Stimulated activated CD8-positive, alpha-beta memory T cell treated with anti-CD3 and anti-CD28 coated beads, Interleukin-7, amount 100 ng/mL, for 4 hours (primary cell): ENCODE measurements at regions not wholly inside any gene's neighbourhood (a gene's known extent, or its start where the extent isn't known, plus 50 kb on each side); places are given as distances from the start of the nearest gene placed in this dataset.

Source experiments
- DNase-seq, 2 donors: peaks; one replicate each; pipeline ENCODE4 v3.0.0-alpha.2; 2020; ENCODE audit warnings: low read depth in 2 of 2

DNA sequence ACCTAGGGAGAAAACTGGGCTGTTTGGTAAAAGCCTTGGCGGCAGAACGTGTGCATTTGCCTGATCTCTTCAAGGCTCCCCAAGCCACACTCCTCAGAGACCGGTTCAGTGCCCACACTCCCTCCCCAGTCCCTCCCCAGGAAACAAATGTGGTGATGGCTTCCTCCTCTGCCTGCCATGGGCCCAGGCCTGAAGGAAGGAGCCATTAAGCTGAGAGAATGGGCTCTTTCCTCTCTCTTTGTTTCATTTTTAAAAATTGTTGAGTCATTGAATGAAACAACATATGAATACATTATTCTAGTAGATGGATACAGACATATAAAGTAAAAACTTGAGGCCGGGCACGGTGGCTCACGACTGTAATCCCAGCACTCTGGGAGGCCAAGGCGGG is 50.6 kb upstream of the YWHAQ start:
- DNase-seq: no peak

DNA sequence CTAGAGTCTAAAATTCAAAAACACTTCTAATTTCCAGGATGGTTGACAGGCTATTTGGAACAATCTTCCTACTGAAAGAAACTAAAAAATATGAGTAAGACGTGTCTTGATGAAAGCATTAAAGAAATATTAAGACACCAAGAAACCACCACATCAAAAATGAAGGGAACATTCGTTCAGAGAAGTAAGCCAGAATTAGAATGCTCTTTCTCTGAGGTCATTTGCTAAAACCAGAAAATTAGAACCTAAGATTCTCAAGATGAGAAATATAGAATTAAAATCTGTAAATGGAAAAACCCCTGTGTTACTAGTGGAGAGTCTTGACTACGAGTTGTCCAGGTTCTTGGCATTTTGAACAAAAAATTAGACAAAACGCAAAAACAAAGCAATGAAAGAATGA is 54.8 kb upstream of the YWHAQ start:
- DNase-seq: no peak

DNA sequence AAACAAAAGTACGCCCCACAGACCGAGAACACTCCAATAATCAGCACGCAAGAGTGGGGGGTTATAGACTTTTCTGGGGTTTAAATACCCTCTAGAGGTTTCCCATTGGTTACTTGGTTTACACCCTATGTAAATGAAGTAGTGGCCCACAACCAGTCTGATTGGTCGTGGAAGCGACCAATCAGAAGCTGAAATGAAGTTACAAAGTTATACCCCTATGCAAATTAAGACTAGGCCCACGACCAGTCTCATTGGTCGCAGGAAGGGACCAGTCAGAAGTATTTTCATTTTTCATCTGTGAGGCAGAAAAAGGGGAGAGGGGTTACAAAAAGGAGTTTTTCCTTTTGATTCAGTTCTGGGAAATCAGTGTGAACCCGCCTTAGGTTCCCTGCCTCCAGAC is 55.3 kb upstream of the YWHAQ start:
- no peak for DNase-seq

DNA sequence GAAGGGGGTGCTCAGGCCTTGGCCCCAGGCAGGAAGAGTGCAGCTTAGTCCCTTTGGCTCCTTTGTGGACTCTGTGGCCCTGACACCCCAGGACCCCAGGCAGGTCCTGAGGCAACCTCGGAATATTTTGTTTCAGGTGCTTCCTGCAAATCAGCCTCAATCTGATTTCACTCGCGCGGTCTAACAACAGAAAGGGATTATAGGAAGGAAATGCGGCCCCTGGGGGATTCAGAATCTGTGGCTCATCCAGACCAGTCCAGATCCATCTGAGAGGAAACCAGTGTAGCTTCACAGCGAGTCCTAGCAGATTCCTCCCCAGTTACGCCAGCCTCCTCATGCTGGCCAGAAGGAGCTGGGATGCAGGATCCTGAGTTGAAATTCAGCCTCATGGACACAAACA is 59.5 kb upstream of the YWHAQ start:
- DNase-seq: no peak

DNA sequence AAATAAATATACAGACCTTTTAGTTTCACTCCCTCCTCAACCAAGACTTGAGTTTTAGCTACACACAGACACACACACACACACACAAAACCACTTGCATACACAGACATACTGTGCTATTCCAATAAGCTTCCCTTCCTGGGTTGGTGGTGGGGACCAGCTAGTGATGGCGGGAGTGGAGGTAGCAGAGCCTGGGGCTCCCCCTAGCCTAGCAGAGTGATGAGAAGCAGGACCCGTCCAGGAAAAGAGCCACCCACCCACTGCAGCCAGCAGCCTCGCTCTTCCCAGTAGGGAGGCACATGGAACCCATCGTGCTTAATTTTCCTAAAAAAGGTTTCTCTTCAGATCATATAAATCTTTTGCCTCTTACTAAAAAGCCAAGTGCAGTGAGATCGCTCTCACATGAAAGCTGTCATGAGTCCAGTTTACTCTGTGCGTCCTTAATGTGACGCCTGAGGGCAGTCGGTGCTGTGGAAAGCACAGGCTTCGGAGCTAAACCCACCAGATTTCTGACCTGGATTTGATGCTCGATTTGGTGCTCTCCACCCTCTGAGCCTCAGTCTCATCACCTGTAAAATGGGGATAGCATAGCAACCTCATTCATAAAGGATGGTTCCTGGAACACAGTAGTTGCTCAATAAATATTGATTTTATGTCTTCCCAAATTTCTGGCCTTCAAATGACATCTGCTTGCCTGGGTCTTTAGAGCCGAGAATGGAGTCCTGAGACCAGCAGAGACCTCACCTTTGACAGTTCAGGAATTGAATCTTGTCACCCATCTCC is 60.1 kb upstream of the YWHAQ start:
- DNase-seq: no peak

DNA sequence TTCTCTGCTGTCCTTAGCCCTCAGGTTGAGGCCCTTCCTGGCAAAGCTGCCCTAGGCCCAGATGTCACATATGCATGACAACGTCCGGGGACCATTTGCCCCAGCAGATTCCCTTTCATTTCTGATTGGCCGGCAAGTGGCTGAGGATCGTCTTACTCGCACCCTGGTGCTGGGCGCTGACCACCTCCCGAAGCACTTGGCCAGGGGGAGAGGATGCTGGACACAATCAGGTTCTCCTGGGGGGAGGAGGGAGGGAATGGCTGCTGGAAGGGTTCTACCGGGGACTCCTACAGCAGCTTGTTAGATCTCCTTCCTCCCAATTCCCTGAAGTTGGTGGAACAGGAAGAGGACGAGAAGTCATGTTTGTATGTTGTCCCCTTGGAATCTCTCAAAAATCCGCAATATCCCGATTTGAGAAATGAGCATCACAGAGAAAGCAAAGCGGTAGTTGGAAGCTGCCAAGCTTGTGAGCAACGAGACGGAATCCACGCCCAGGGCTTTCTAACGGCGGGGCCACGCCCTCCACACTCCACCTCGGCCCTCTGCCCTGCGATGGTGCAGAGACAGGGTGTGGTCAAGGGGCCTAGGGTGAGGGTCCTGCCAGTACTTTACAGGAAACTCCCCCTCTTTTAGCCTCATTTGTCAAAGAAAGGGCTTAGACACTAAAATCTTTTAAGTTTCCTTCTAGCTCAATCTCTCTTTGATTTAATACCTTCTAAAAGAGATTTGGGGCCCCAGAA is 61.8 kb upstream of the YWHAQ start:
- no peak for DNase-seq

DNA sequence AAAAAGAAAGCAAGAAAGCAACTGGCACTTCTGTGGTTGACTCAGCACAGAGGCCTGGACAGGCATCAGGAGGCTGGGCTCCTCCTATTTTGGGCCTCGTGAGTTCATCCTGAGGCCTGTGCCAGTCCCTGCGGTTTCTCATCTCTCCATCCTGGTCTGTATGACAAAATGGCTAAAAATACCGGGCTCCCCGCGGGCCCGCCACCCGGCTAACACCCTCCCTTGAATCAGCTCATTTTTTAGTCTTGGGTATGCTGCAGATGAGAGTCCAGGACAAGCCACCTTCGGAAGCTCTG is 62.3 kb upstream of the YWHAQ start:
- no peak for DNase-seq

DNA sequence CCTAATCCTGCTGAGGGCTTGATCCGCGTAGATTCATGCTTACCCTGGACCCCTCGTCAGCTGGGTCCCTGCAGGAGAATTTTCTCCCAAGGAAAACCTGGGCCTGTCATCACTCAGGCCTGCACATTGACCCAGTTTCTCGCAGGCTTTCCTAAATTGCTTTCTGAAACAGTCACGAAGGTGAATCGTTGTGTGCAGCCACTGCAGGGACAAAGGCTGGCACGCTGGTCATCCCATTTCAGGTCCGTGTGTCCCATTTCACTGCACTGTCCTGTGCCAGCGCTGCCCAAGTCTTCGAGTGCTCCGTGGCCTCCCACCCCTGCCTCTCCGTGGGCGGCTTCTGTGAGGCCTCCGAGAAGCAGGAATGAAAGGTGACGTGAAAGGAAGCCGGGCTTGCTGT is 62.8 kb upstream of the YWHAQ start:
- DNase-seq: no peak

DNA sequence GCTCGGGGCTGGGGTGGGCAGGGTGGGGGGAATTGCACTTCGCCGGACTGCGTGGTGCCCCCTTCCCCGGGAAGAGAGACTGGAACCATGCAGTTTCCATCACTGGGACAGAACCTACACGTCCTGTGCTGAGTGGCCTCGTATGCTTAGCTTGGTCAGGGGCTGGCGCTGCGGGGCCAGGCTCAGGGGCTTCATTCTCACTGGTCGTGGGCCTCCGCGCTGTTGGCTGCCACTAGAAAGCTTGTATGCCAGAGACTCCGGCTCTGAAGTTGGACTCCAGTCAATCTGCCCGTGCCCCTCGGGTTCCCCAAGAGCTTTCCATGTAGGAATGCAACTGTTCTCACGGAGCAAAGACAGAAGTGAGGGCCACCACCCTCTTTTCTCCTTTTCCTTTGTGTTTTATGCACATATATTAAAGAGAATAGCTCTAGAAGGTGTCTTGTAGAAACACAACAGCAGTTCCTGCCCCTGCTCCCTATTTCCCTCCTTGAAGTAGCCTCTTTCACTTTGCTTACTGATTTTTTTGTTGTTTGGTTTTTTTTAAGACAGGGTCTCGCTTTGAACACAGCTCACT is 64.0 kb upstream of the YWHAQ start:
- no peak for DNase-seq

DNA sequence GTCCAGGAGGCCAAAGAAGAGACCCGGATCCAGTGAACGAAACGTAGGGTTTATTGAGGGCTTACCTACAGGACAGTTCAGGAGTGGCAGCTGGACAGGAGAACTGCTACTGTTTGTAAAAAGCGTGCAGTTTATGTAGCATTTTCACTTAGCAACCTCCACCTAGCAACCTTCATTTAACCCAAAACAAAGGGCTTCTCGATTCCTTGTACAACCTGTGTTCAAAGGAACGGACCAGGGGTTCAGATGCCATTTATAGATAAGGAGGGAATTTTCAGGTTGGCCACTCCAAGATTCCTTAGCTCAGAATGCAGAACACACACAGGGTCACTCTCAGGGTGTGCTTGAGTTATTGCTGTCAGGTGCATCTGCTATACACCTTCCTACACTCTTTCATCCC is 65.1 kb upstream of the YWHAQ start:
- DNase-seq: no peak

DNA sequence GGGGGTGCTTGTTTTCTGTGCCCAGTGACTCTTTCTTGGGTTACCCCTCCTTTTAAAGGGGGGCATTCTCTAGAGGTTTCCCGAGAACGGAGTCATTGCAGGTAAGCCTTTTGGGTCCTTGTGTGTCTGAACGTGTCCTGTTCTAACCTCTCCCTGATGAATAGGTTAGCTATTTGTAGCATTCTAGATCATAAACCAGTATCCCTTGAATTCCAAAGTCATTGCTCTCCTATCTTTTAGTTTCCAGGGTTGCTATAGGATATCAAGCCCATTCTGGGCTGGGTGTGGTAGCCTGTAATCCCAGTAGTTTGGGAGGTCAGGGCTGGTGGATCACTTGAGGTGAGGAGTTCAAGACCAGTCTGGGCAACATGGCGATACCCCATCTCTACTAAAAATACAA is 65.9 kb upstream of the YWHAQ start:
- DNase-seq: no peak

DNA sequence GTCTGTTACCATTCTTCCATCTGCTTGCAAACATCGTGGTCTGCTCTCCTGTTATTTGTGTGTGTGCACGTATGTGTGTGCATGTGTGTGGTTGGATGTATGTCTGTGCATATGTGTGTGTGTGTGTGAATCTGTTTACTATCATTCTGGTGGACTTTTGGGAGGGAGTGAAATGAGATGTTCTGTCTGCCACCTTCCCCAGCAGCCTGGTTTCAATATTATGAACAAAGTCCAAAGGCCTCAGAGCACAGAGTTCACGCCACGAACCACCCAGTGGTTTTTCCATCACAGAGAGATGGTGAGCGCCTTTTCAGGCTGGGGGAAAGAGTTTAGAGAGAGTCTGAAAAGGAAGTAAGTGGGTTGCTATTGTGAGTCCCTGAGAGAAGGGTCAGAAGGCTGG is 67.1 kb upstream of the YWHAQ start:
- no peak for DNase-seq

DNA sequence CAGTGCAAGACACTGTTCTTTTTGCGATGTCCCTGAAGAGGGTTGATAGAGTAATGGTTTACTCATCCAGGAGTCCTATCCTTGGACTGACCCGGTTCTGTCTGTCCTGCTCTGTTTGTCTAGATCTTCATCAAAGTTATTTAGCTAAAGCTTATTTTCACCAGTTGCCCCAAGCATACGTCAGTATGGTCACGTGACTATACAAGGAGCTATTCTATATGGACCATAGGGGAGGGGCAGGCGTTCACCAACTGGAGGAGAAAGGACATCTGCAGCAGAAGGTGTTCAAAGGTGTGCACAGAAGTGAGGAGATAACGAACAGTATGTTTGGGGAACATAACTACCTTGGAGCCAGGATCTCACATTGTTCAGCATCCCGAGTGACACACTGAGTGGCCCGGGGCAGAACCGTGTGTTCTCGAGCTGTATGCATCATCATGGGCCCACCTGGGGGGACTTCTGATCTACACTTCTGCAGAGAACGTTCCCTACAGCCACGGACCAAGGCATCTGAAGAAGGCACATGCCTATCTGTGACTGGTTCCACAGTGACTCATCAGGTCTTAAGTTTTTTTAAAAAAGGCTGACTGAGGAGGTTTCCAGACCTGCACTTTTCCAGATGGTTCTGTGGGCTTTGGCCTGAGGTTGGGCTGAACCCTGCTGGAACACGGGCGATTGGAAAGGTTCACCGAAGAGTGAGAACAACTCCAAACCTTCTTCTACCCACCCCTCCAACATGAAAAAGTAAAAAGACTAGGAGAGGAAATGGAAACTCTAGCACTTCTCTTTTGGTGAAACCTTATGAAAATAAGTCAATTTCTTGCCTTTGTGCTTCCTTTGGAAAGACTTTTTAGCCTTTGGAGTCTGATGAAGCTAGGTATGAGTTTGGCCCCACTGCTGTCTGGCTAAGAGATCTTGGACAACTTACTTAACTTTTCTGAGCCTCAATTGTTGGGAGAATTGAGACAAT is 68.6 kb upstream of the YWHAQ start:
- DNase-seq: no peak

DNA sequence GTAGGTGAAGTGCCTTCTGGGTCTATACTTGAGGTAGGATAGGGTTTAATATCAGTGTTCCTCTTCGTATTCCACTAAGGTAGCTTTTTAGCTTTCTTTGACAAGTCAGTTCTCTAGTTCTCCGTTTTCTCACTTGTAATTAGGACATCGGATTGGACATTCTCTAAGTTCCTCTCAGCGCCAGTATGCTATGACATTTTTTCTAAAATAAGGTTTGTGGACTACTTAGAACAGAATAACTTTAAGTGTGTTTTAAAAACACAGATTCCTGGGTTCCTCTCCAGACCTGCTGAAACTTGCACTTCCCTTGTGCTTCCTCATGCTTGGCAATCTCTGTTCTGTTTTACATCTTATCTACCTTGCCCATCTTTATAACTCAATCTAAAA is 69.3 kb upstream of the YWHAQ start:
- DNase-seq: no peak

DNA sequence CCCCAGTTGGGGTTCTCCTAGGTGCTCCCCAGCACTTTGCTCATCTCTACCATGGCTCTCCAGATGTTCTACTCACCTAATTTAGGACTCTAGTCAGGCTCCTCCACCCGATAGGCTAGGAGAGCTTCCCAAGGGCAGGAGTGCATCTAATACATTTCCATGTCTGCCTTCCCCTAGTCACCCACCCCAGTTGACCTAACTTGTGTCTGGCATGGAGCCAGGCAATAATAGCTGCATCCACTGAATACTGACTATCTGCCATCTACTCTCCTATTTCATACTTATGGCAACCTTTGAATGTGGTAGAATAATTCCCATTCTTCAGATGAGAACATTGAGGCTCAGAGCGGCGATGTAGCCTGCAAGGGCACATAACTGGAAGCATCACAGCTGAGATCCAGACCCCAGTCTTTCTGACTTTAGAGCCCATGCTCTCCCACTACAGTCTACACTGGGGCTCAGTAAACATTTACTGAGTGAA is 71.8 kb upstream of the YWHAQ start:
- DNase-seq: no peak

DNA sequence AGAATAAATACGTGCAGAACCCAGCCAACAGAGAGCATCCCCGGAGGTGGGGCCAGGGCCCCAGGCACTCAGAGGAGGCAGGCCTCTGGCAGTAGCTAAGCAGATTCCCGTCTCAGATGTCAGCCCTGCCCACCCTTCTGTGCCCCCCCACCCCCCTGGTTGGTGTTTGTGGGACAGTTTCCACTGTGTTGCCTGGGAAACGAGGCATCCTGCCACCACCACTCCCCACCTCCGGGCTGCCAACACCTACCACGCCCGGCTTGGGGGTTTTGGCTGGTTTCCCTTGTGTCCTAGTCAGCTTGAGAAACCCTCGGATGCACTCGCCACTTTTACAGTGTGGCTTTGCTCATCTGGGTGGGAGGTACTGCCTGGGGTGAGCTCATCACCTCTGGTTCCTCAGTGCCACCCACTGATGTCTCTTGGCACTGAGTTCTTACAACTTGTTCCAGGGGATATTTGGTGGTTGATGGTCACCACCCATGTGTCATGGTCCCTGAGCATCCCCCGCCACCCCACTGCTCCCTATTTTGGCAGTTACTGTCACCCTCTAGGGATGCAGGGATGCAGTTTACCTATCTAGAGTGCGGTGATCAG is 72.4 kb upstream of the YWHAQ start:
- DNase-seq: peak; percentile 82 to 84

DNA sequence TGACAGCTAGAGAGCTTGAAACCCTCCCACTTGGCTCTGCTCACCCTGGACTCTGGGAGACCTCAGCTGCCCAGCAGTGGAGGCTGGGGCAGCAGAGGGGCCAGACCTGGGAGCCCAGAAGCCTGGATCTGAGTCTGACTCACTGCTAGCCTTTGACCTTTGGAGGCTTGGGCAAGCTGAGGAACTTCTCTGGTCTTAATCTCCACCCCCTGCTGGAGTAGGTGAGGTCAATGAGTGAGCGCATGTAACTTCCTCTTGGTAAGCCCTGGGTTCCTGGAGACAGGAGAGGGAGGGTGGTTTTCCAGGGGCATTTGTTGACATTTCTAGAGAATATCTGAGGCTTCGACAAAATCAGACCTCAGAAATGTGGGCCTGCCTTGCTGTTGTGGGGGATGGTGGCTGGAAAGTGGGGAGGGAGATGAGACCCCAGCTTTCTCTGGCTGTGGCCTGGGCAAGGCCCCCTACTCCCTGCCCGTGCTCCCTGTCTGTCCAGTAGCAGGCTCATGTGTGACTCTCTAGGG is 73.0 kb upstream of the YWHAQ start:
- DNase-seq: no peak

DNA sequence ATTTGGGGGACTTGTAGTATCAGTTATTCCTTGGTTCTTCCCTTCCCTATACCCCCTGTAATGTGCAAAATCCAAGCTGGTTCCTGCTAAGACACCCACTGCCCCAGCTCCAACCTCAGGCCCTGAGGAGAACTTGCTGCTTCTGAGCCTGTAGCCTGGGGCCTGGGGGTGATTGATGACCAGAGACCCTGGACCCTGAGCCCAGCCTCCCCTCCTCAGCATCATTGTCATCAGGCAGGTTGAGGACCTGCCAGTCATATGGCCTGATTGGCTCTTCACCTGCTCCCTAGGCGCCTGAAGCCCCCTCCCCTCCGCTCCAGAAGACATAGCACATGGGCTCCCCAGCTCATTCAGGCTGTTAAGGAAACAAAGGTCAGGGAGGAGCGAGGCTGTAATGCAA is 73.8 kb upstream of the YWHAQ start:
- no peak for DNase-seq

DNA sequence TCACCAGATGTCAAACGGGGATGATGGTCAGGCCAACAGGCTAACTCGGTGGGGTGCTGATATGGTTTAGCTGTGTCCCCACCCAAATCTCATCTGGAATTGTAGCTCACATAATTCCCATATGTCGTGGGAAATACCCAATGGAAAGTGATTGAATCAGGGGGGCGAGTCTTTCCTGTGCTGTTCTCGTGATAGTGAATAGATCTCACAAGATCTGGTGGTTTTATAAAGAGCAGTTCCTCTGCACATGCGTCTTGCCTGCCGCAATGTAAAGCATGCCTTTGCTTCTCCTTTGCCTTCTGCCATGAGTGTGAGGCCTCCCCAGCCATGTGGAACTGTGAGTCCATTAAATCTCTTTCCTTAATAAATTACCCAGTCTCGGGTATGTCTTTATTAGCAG is 74.4 kb upstream of the YWHAQ start:
- no peak for DNase-seq

DNA sequence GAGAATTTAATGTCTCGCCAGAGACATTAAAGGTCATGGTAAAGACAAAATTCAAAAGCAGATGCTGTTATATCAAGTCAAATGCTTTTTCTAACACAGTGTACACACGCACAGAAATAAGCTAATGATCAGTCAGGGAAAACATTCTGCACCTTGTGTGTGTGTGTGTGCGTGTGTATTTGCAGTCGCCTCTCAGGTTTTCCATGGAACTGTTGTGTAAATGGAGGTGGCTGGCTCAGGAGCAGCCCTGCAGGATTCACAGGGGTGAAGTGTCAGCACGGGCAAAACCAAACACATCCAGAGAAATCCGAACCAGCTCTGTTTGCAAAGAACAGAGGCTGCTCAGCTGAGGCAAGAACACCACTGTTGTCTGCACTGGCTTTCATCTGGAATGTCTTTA is 76.2 kb upstream of the YWHAQ start:
- no peak for DNase-seq

DNA sequence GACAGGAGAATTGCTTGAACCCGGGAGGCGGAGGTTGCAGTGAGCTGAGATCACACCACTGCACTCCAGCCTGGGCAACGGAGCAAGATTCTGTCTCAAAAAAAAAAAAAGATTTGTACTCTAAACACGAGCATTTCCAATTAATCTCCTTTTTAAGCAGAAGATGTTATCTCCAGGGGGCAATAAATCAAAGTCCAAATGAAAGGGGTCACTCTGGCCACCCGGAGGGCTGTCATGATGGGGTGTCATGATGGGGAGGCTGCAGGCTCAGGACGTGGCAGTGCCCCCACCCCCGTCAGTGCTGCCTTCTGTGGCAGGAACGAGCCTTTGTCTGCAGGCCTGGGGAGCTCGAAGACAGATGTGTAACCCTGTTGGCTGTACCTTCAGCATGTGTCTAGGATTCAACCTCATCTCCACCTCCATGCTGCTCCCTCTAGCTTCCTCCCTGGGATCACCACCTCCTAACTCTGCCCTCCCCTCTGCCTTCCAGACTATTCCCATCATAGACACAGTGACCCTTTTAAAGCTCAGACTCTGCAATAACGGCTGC is 76.9 kb upstream of the YWHAQ start:
- DNase-seq: no peak
